ENCODE measurements at regions not wholly inside any gene's neighbourhood (a gene's known extent, or its start where the extent isn't known, plus 50 kb on each side); places are given as distances from the start of the nearest gene placed in this dataset.
A peak's percentile ranks its signal among the peaks of the same experiment; 100 is the strongest.

DNA sequence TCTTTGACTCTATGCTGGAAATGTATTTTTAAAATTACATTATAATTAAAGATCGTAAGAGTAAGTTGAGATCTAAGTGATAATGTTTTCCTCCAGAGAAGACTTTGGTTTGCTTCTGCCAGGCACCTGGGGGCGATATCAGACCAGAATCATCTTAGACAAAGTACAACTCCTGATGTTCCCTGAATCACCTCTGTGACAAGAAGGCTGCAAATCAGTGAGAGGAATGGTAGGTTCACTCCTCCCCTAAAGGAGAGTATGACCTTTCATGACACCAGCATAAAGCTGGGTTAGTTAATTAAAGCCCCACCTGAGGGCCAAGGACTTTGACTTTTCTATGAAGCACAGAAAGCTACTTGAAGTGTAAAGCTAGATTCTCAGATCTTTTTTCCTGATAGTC is 114.4 kb upstream of the DTNA start:
- TF ChIP-seq, protein P1, sequence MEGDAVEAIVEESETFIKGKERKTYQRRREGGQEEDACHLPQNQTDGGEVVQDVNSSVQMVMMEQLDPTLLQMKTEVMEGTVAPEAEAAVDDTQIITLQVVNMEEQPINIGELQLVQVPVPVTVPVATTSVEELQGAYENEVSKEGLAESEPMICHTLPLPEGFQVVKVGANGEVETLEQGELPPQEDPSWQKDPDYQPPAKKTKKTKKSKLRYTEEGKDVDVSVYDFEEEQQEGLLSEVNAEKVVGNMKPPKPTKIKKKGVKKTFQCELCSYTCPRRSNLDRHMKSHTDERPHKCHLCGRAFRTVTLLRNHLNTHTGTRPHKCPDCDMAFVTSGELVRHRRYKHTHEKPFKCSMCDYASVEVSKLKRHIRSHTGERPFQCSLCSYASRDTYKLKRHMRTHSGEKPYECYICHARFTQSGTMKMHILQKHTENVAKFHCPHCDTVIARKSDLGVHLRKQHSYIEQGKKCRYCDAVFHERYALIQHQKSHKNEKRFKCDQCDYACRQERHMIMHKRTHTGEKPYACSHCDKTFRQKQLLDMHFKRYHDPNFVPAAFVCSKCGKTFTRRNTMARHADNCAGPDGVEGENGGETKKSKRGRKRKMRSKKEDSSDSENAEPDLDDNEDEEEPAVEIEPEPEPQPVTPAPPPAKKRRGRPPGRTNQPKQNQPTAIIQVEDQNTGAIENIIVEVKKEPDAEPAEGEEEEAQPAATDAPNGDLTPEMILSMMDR (IDR thresholded peaks at IDR 0.05): peak in 2 of 4 experiments; percentile 15 to 28
- TF ChIP-seq POLR2A (IDR thresholded peaks at IDR 0.05): no peak

Data from uterus (tissue), 2 donors.